ENCODE measurements at regions not wholly inside any gene's neighbourhood (a gene's known extent, or its start where the extent isn't known, plus 50 kb on each side); places are given as distances from the start of the nearest gene placed in this dataset.

- DNase-seq (ENCODE audit: low spot score), result no peak
- no peaks in the 10 kb centered on the region for H3K4me1 ChIP-seq (replicated peaks)
- 98% methylated on average over 2 of the region's 2 CpGs for WGBS
- intact Hi-C loops (cut with DNase I), result no loop called here
- no peak overlapping the region for H3K4me3 ChIP-seq
- H3K9me3 ChIP-seq, result no peaks in the 10 kb centered on the region
- TF ChIP-seq, protein P1, sequence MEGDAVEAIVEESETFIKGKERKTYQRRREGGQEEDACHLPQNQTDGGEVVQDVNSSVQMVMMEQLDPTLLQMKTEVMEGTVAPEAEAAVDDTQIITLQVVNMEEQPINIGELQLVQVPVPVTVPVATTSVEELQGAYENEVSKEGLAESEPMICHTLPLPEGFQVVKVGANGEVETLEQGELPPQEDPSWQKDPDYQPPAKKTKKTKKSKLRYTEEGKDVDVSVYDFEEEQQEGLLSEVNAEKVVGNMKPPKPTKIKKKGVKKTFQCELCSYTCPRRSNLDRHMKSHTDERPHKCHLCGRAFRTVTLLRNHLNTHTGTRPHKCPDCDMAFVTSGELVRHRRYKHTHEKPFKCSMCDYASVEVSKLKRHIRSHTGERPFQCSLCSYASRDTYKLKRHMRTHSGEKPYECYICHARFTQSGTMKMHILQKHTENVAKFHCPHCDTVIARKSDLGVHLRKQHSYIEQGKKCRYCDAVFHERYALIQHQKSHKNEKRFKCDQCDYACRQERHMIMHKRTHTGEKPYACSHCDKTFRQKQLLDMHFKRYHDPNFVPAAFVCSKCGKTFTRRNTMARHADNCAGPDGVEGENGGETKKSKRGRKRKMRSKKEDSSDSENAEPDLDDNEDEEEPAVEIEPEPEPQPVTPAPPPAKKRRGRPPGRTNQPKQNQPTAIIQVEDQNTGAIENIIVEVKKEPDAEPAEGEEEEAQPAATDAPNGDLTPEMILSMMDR (IDR thresholded peaks at IDR 0.05), result no peak
- TF ChIP-seq POLR2AphosphoS5 (IDR thresholded peaks at IDR 0.05), result no peak
- TF ChIP-seq POLR2A (IDR thresholded peaks at IDR 0.05), result no peak
- no peaks in the 10 kb centered on the region for H3K36me3 ChIP-seq
- H3K27ac ChIP-seq, result no peak overlapping the region
- H3K27me3 ChIP-seq (replicated peaks; ENCODE audit: insufficient read depth), result no peaks in the 10 kb centered on the region
These were observed 345.4 kb downstream of the PPP1R2C start for GRCh38 chrX:42432552-42432951.

DNA sequence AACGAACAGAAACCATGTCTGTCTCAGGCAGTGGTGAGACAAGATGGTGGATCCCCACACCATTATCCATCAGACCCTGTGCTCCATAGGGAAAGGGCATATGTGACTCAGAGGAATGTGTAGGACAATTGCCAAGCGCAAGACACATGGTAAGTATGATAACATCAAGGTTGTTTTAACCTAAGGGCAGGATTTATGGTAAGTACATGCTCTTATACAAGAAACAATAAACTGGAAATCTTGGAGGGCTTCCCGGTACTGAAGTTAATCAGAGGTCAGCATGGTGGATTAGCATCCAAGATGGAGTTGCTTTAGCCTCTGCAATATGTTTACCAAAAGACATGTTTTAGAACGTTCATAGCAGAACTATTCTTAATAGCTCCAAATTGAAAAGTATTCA is 355.0 kb downstream of the PPP1R2C start:
- 64% methylated on average over 4 of the region's 4 CpGs for WGBS
- Histone ChIP-seq H3K4me3 (no peak overlapping the region), H3K27me3 (replicated peaks; ENCODE audit: insufficient read depth) (no peaks in the 10 kb centered on the region), H3K9me3 (no peaks in the 10 kb centered on the region), H3K4me1 (replicated peaks) (no peaks in the 10 kb centered on the region), H3K27ac (no peak overlapping the region), H3K36me3 (no peaks in the 10 kb centered on the region)
- TF ChIP-seq POLR2AphosphoS5 (IDR thresholded peaks at IDR 0.05) (no peak), POLR2A (IDR thresholded peaks at IDR 0.05) (no peak)
- TF ChIP-seq, protein P1 (IDR thresholded peaks at IDR 0.05), result no peak
- intact Hi-C loops (cut with DNase I), result no loop called here
- no peak for DNase-seq (ENCODE audit: low spot score)

DNA sequence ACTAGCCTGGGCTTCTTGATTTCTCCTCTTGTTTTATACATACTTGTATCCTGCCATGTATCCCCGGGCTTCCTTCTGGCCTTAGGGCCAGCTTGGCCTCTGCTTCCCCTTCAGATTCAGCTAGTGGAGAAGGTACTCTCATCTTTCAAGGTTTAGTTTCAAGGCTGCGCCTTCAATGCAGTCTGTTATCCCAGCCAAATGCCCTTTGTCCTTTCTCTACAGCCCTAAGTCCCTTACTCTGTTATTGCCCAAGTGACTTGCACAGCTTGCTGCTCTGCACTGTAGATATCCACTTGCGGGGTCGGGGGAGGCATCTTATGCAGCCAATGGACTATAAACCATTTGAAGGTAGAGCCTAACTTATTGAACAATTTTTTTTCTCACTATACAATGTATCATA is 357.5 kb downstream of the PPP1R2C start:
- intact Hi-C loops (cut with DNase I), result no loop called here
- 97% methylated on average over 4 of the region's 4 CpGs for WGBS
- TF ChIP-seq POLR2AphosphoS5 (IDR thresholded peaks at IDR 0.05), result no peak
- no peak for TF ChIP-seq POLR2A (IDR thresholded peaks at IDR 0.05)
- TF ChIP-seq, protein P1 (IDR thresholded peaks at IDR 0.05), result no peak

GRCh38 chrX:42415636-42416035 is 362.3 kb downstream of the PPP1R2C start:
- WGBS, result 86% methylated on average over 2 of the region's 2 CpGs
- Histone ChIP-seq H3K27ac (no peak overlapping the region), H3K27me3 (replicated peaks; ENCODE audit: insufficient read depth) (no peaks in the 10 kb centered on the region), H3K36me3 (no peaks in the 10 kb centered on the region), H3K9me3 (no peaks in the 10 kb centered on the region), H3K4me1 (replicated peaks) (no peaks in the 10 kb centered on the region), H3K4me3 (no peak overlapping the region)
- intact Hi-C loops (cut with DNase I), result no loop called here
- no peak for TF ChIP-seq POLR2A (IDR thresholded peaks at IDR 0.05)
- DNase-seq (ENCODE audit: low spot score), result no peak

More for the DNA sequence above, 357.5 kb downstream of the PPP1R2C start:
- Histone ChIP-seq H3K27ac (no peak overlapping the region), H3K9me3 (no peaks in the 10 kb centered on the region), H3K4me3 (no peak overlapping the region), H3K27me3 (replicated peaks; ENCODE audit: insufficient read depth) (no peaks in the 10 kb centered on the region), H3K4me1 (replicated peaks) (no peaks in the 10 kb centered on the region), H3K36me3 (no peaks in the 10 kb centered on the region)
- no peak for DNase-seq (ENCODE audit: low spot score)

GRCh38 chrX:42414057-42414456 is 363.9 kb downstream of the PPP1R2C start:
- no peaks in the 10 kb centered on the region for H3K36me3 ChIP-seq
- no peaks in the 10 kb centered on the region for H3K4me1 ChIP-seq (replicated peaks)
- no peak for TF ChIP-seq POLR2A (IDR thresholded peaks at IDR 0.05)
- TF ChIP-seq POLR2AphosphoS5 (IDR thresholded peaks at IDR 0.05), result no peak
- TF ChIP-seq, protein P1 (IDR thresholded peaks at IDR 0.05), result no peak
- H3K9me3 ChIP-seq, result no peaks in the 10 kb centered on the region
- WGBS, result 100% methylated on average over 1 of the region's 5 CpGs
- intact Hi-C loops (cut with DNase I), result no loop called here
- no peak overlapping the region for H3K27ac ChIP-seq
- no peak overlapping the region for H3K4me3 ChIP-seq
- no peaks in the 10 kb centered on the region for H3K27me3 ChIP-seq (replicated peaks; ENCODE audit: insufficient read depth)
- no peak for DNase-seq (ENCODE audit: low spot score)
